ENCODE measurements at regions not wholly inside any gene's neighbourhood (a gene's known extent, or its start where the extent isn't known, plus 50 kb on each side); places are given as distances from the start of the nearest gene placed in this dataset.

GRCh38 chr1:29675481-29676263, 439.4 kb downstream of the PTPRU start:
- TF ChIP-seq, protein P1, sequence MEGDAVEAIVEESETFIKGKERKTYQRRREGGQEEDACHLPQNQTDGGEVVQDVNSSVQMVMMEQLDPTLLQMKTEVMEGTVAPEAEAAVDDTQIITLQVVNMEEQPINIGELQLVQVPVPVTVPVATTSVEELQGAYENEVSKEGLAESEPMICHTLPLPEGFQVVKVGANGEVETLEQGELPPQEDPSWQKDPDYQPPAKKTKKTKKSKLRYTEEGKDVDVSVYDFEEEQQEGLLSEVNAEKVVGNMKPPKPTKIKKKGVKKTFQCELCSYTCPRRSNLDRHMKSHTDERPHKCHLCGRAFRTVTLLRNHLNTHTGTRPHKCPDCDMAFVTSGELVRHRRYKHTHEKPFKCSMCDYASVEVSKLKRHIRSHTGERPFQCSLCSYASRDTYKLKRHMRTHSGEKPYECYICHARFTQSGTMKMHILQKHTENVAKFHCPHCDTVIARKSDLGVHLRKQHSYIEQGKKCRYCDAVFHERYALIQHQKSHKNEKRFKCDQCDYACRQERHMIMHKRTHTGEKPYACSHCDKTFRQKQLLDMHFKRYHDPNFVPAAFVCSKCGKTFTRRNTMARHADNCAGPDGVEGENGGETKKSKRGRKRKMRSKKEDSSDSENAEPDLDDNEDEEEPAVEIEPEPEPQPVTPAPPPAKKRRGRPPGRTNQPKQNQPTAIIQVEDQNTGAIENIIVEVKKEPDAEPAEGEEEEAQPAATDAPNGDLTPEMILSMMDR (IDR thresholded peaks at IDR 0.05), result no peak
- TF ChIP-seq POLR2A (IDR thresholded peaks at IDR 0.05) (no peak), EP300 (IDR thresholded peaks at IDR 0.05) (no peak)

Measured in ovary (tissue), 3 donors.